Coronary artery (tissue), 2 donors: ENCODE measurements at regions not wholly inside any gene's neighbourhood (a gene's known extent, or its start where the extent isn't known, plus 50 kb on each side); places are given as distances from the start of the nearest gene placed in this dataset.

Experiments used
- DNase-seq: peaks from one replicate; pipeline ENCODE4 v3.0.0-alpha.2; 2017; ENCODE audit warnings: low spot score
- H3K27ac ChIP-seq, 2 donors: fragments of 200-600 bp; sonication (generic); one replicate each; pipeline ENCODE4 v1.5.1; 2016 to 2019
- H3K4me3 ChIP-seq: fragments of 200-600 bp; sonication (generic); 2 replicates; pipeline ENCODE4 v1.5.1; 2016; ENCODE audit warnings: mild to moderate bottlenecking, moderate library complexity
- CTCF ChIP-seq: fragments of 200-600 bp; sonication (generic); IDR thresholded peaks from one replicate; pipeline ENCODE4 v1.5.1; 2019; ENCODE audit warnings: antibody characterized with exemption

GRCh38 chr4:81625422-81626417 is 154.0 kb upstream of the RASGEF1B start:
- no peak overlapping the region for H3K4me3 ChIP-seq
- no peak for TF ChIP-seq CTCF
- no peak overlapping the region for H3K27ac ChIP-seq
- no peak for DNase-seq

GRCh38 chr4:81623434-81623833 is 151.7 kb upstream of the RASGEF1B start:
- no peak for DNase-seq
- H3K27ac ChIP-seq: no peak overlapping the region
- no peak for TF ChIP-seq CTCF
- no peak overlapping the region for H3K4me3 ChIP-seq

GRCh38 chr4:81622474-81623184 is 150.9 kb upstream of the RASGEF1B start:
- Histone ChIP-seq H3K27ac (no peak overlapping the region), H3K4me3 (no peak overlapping the region)
- no peak for DNase-seq
- no peak for TF ChIP-seq CTCF

- H3K27ac ChIP-seq: no peak overlapping the region
- DNase-seq: no peak
- no peak overlapping the region for H3K4me3 ChIP-seq
- TF ChIP-seq CTCF: no peak
Observed at GRCh38 chr4:81622028-81622427, 150.3 kb upstream of the RASGEF1B start.

- no peak overlapping the region for H3K4me3 ChIP-seq
- no peak for DNase-seq
- TF ChIP-seq CTCF: no peak
- H3K27ac ChIP-seq: no peak overlapping the region
Observed at GRCh38 chr4:81621490-81621889, 149.8 kb upstream of the RASGEF1B start.

GRCh38 chr4:81620442-81620841 is 148.7 kb upstream of the RASGEF1B start:
- Histone ChIP-seq H3K4me3 (no peak overlapping the region), H3K27ac (no peak overlapping the region)
- TF ChIP-seq CTCF: no peak
- DNase-seq: no peak
